ENCODE measurements at regions not wholly inside any gene's neighbourhood (a gene's known extent, or its start where the extent isn't known, plus 50 kb on each side); places are given as distances from the start of the nearest gene placed in this dataset.

DNA sequence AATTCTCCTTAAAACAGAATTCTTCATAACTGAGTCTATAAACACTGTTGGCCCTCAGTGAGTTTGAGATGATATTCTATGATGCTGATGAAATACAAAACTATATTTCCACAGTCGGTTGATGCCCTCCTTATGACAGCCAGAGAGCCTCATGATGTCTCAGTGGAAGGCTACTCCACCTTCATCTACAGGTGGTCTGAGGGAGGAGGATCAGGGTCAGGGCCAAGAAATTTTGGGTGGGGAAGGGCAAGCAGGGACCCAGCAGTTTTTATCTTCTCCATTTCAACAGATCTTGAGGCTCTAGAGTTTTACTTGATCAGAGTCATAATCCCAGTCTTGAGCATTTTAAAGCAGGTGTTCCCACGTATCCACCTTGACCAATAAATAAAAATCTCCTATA, 90.8 kb downstream of the CCDC71L start:
- no peaks in the 10 kb centered on the region for H3K27me3 ChIP-seq (replicated peaks; ENCODE audit: control insufficient read depth, insufficient read depth, low read length)
- no peaks in the 10 kb centered on the region for H3K4me1 ChIP-seq
- TF ChIP-seq, protein P1, sequence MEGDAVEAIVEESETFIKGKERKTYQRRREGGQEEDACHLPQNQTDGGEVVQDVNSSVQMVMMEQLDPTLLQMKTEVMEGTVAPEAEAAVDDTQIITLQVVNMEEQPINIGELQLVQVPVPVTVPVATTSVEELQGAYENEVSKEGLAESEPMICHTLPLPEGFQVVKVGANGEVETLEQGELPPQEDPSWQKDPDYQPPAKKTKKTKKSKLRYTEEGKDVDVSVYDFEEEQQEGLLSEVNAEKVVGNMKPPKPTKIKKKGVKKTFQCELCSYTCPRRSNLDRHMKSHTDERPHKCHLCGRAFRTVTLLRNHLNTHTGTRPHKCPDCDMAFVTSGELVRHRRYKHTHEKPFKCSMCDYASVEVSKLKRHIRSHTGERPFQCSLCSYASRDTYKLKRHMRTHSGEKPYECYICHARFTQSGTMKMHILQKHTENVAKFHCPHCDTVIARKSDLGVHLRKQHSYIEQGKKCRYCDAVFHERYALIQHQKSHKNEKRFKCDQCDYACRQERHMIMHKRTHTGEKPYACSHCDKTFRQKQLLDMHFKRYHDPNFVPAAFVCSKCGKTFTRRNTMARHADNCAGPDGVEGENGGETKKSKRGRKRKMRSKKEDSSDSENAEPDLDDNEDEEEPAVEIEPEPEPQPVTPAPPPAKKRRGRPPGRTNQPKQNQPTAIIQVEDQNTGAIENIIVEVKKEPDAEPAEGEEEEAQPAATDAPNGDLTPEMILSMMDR (IDR thresholded peaks at IDR 0.05; ENCODE audit: insufficient read depth in 1 of 2, low read depth in 1 of 2, low read length in 1 of 2, severe bottlenecking in 1 of 2, unreplicated experiment in 1 of 2) = no peak
- no peaks in the 10 kb centered on the region for H3K9me3 ChIP-seq
- ChIA-PET CTCF (no interaction called here), POLR2A (no interaction called here)
- no peak overlapping the region for H3K4me3 ChIP-seq (ENCODE audit: low read depth, low read length)
- BruUV-seq (replicated peaks) = no TSS peak
- no peaks in the 10 kb centered on the region for H3K36me3 Mint-ChIP-seq (ENCODE audit: insufficient read depth, unreplicated experiment)
- no peak overlapping the region for H3K4me3 Mint-ChIP-seq (ENCODE audit: unreplicated experiment)
- H3K4me1 Mint-ChIP-seq (ENCODE audit: low read depth, unreplicated experiment) = peaks cover 6% of the 10 kb centered on the region
- H3K27ac Mint-ChIP-seq (ENCODE audit: unreplicated experiment) = no peak overlapping the region
- H3K9me3 Mint-ChIP-seq (ENCODE audit: unreplicated experiment) = peaks cover 32% of the 10 kb centered on the region
- no peaks in the 10 kb centered on the region for H3K36me3 ChIP-seq (ENCODE audit: control insufficient read depth, insufficient read depth, low read length)
- intact Hi-C loops (cut with micrococcal nuclease; ENCODE audit: unreplicated experiment) = no loop called here
- H3K27me3 Mint-ChIP-seq (ENCODE audit: insufficient read depth, unreplicated experiment) = no peaks in the 10 kb centered on the region
- no peak for DNase-seq

DNA sequence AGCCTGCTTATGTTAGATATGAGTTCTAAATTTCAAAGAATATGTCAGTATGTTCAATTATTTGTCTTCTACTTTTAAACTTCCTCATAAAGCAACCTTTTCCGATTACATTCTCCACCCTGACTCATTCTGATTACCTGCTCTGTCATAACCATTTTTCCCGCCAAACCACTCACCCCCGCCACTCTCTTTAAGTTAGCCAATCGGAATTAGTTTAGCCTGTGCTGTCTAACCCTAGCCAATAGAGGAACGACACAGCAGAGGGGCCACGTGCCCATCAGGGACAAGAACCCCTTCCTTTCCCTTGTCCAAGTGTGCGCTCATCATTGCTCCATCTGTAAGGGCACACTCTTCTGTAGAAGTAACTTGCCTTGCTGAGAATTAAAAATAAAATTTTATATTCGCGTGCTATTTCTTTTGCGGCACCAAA, 91.4 kb downstream of the CCDC71L start:
- Mint-ChIP-seq H3K4me1 (ENCODE audit: low read depth, unreplicated experiment) (peaks cover 6% of the 10 kb centered on the region), H3K36me3 (ENCODE audit: insufficient read depth, unreplicated experiment) (no peaks in the 10 kb centered on the region), H3K27me3 (ENCODE audit: insufficient read depth, unreplicated experiment) (no peaks in the 10 kb centered on the region), H3K9me3 (ENCODE audit: unreplicated experiment) (peaks cover 32% of the 10 kb centered on the region), H3K4me3 (ENCODE audit: unreplicated experiment) (no peak overlapping the region), H3K27ac (ENCODE audit: unreplicated experiment) (peak overlapping the region; percentile 60)
- H3K36me3 ChIP-seq (ENCODE audit: control insufficient read depth, insufficient read depth, low read length) = no peaks in the 10 kb centered on the region
- TF ChIP-seq, protein P1 (IDR thresholded peaks at IDR 0.05; ENCODE audit: insufficient read depth in 1 of 2, low read depth in 1 of 2, low read length in 1 of 2, severe bottlenecking in 1 of 2, unreplicated experiment in 1 of 2) = no peak
- no peaks in the 10 kb centered on the region for H3K9me3 ChIP-seq
- ChIA-PET POLR2A (no interaction called here), CTCF (interaction anchor here (1.8 kb wide), 1 partner anchor 27 kb away, joined by 8 read pairs; no protein-coding TSS in a partner anchor)
- no peaks in the 10 kb centered on the region for H3K27me3 ChIP-seq (replicated peaks; ENCODE audit: control insufficient read depth, insufficient read depth, low read length)
- H3K4me3 ChIP-seq (ENCODE audit: low read depth, low read length) = no peak overlapping the region
- DNase-seq = no peak
- intact Hi-C loops (cut with micrococcal nuclease; ENCODE audit: unreplicated experiment) = no loop called here
- H3K4me1 ChIP-seq = no peaks in the 10 kb centered on the region
- BruUV-seq (replicated peaks) = no TSS peak

DNA sequence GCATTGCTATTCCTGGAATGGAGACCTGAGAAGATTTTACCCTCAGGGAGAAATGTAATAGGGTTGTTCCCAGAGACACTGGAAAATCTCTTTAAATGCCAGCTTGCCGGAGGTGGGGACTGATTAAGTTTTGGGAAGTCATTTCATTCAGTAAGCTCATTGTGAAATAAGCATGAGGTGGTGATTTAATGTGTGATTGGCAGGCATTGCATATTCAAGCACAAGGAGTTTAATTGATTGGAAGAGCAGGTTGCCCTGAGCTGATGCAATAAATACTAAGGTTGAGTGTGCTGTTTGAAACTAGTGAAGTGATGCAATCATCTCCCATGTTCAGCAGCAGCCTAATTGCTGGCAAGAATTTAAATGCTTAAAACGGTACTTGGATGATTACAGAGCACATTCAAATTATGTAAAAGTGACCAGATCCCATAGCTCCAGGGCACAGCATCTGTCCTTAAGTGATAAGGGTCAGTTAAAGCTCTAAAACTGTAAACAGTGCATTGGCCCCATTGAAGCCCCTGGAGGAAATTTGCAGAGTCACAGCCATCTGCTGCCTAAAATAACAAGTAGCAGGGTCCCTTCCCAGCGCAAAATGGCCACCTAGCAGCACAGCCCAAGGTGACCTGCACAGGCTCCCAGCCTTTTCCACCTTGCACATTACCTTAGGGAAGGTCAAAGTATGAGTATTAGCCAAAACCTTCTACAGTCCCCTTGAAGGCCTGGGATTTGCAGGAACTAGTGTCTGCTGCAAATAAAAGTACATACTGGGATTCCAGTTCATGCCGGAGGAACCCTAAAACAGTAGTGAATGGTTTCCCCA, 92.1 kb downstream of the CCDC71L start:
- ChIA-PET CTCF (interaction anchor here (1.8 kb wide), 1 partner anchor 26 kb away, joined by 8 read pairs; no protein-coding TSS in a partner anchor), POLR2A (interaction anchor here (1.0 kb wide), 1 partner anchor 284 kb away, joined by 4 read pairs; the partner anchor contains the start of gene NAMPT)
- H3K27me3 Mint-ChIP-seq (ENCODE audit: insufficient read depth, unreplicated experiment) = no peaks in the 10 kb centered on the region
- no peaks in the 10 kb centered on the region for H3K27me3 ChIP-seq (replicated peaks; ENCODE audit: control insufficient read depth, insufficient read depth, low read length)
- no peaks in the 10 kb centered on the region for H3K36me3 ChIP-seq (ENCODE audit: control insufficient read depth, insufficient read depth, low read length)
- intact Hi-C loops (cut with micrococcal nuclease; ENCODE audit: unreplicated experiment) = no loop called here
- H3K4me3 Mint-ChIP-seq (ENCODE audit: unreplicated experiment) = no peak overlapping the region
- no peaks in the 10 kb centered on the region for H3K36me3 Mint-ChIP-seq (ENCODE audit: insufficient read depth, unreplicated experiment)
- H3K9me3 Mint-ChIP-seq (ENCODE audit: unreplicated experiment) = peaks cover 32% of the 10 kb centered on the region
- DNase-seq = peak; percentile 22 to 55
- no peak overlapping the region for H3K4me3 ChIP-seq (ENCODE audit: low read depth, low read length)
- no peaks in the 10 kb centered on the region for H3K4me1 ChIP-seq
- peaks cover 6% of the 10 kb centered on the region for H3K4me1 Mint-ChIP-seq (ENCODE audit: low read depth, unreplicated experiment)
- H3K9me3 ChIP-seq = no peaks in the 10 kb centered on the region
- TF ChIP-seq, protein P1 (IDR thresholded peaks at IDR 0.05; ENCODE audit: insufficient read depth in 1 of 2, low read depth in 1 of 2, low read length in 1 of 2, severe bottlenecking in 1 of 2, unreplicated experiment in 1 of 2) = no peak
- H3K27ac Mint-ChIP-seq (ENCODE audit: unreplicated experiment) = peak overlapping the region; percentile 89
- no TSS peak for BruUV-seq (replicated peaks)

Data from Caco-2 (cell line).